PC-9 (cell line): ENCODE measurements at regions not wholly inside any gene's neighbourhood (a gene's known extent, or its start where the extent isn't known, plus 50 kb on each side); places are given as distances from the start of the nearest gene placed in this dataset.
A peak's percentile ranks its signal among the peaks of the same experiment; 100 is the strongest.

Experiments used
- BruUV-seq: library from RNA; stranded (reverse); fragments of 400-500 nt; replicated peaks from 2 replicates; lab custom pipeline; 2021; lab: Mats Ljungman, UMichigan
- CTCF ChIA-PET: fragments of 300-600 bp; sonication (Branson Sonifier 250); formaldehyde crosslinking; loops from one replicate; lab custom pipeline; 2022; ENCODE audit warnings: antibody characterized with exemption; lab: Charles Lee
- POLR2A ChIA-PET: fragments of 300-600 bp; sonication (Branson Sonifier 250); formaldehyde crosslinking; loops from one replicate; lab custom pipeline; 2022; ENCODE audit warnings: antibody characterized with exemption; ENCODE audit not compliant: unreplicated experiment; lab: Charles Lee
- DNase-seq, 2 experiments: peaks; one replicate each; pipeline versions ENCODE4 v3.0.0 to v3.0.0-alpha.2; 2015 to 2022; ENCODE audit warnings: mixed read lengths in 1 of 2
- H2AFZ ChIP-seq: fragments of 200-600 bp; sonication (generic); 2 replicates; pipeline ENCODE4 v1.8.1; 2017; ENCODE audit warnings: antibody characterized with exemption
- H3F3A ChIP-seq: fragments of 200-600 bp; sonication (generic); 2 replicates; pipeline ENCODE4 v1.8.1; 2017; ENCODE audit warnings: antibody characterized with exemption, mild to moderate bottlenecking, low read depth; ENCODE audit not compliant: insufficient read depth
- H3K27ac ChIP-seq: fragments of 200-600 bp; sonication (generic); 2 replicates; pipeline ENCODE4 v1.6.1; 2016; ENCODE audit warnings: mixed run types
- H3K27me3 ChIP-seq: fragments of 200-600 bp; sonication (generic); 2 replicates; pipeline ENCODE4 v1.6.1; 2016; ENCODE audit warnings: low read depth, mixed run types; ENCODE audit not compliant: insufficient read depth
- H3K36me3 ChIP-seq: fragments of 200-600 bp; sonication (generic); 2 replicates; pipeline ENCODE4 v1.6.1; 2016; ENCODE audit warnings: low read depth, mixed run types
- H3K4me1 ChIP-seq: fragments of 200-600 bp; sonication (generic); replicated peaks from 2 replicates; pipeline ENCODE4 v1.6.1; 2016; ENCODE audit warnings: mixed run types; ENCODE audit not compliant: insufficient read depth
- H3K4me2 ChIP-seq: fragments of 200-600 bp; sonication (generic); 2 replicates; pipeline ENCODE4 v1.6.1; 2017; ENCODE audit warnings: mixed run types
- H3K4me3 ChIP-seq: fragments of 200-600 bp; sonication (generic); 2 replicates; pipeline ENCODE4 v1.6.1; 2016; ENCODE audit warnings: mixed run types
- H3K79me2 ChIP-seq: fragments of 200-600 bp; sonication (generic); 2 replicates; pipeline ENCODE4 v1.6.1; 2017; ENCODE audit warnings: low read depth, mixed run types
- H3K9me2 ChIP-seq: fragments of 200-600 bp; sonication (generic); 2 replicates; pipeline ENCODE4 v1.8.1; 2017; ENCODE audit warnings: mild to moderate bottlenecking; ENCODE audit not compliant: insufficient read depth
- H3K9me3 ChIP-seq: fragments of 200-600 bp; sonication (generic); 2 replicates; pipeline ENCODE4 v1.8.1; 2016; ENCODE audit warnings: low read depth; ENCODE audit not compliant: insufficient read depth
- H4K20me1 ChIP-seq: fragments of 200-600 bp; sonication (generic); 2 replicates; pipeline ENCODE4 v1.8.1; 2017; ENCODE audit not compliant: insufficient read depth
- CTCF ChIP-seq: fragments of 200-600 bp; sonication (generic); conservative IDR thresholded peaks from 2 replicates; pipeline ENCODE4 v1.6.1; 2017; ENCODE audit warnings: mixed run types, antibody characterized with exemption, mild to moderate bottlenecking, moderate library complexity
- EZH2 ChIP-seq: fragments of 200-600 bp; sonication (generic); IDR thresholded peaks from 2 replicates; pipeline ENCODE4 v1.8.0; 2017; ENCODE audit warnings: antibody characterized with exemption, low read depth
- intact Hi-C: fragments of 100-400 bp; cut with micrococcal nuclease; formaldehyde crosslinking; loops from one replicate; pipeline ENCODE4 v1.10.0; 2022; ENCODE audit not compliant: unreplicated experiment

GRCh38 chr4:38322714-38323113, 341.3 kb upstream of the KLF3 start:
- H3K79me2 ChIP-seq = no peaks in the 10 kb centered on the region
- no peaks in the 10 kb centered on the region for H3K9me2 ChIP-seq
- CTCF ChIA-PET = interaction anchor here (0.6 to 1.0 kb wide), 3 partner anchors 280 to 915 kb away, joined by 3 to 16 read pairs (median 14); no protein-coding TSS in a partner anchor
- H4K20me1 ChIP-seq = no peaks in the 10 kb centered on the region
- no peaks in the 10 kb centered on the region for H3K27me3 ChIP-seq
- H3K4me3 ChIP-seq = no peak overlapping the region
- H3K27ac ChIP-seq = no peak overlapping the region
- BruUV-seq = no TSS peak
- H2AFZ ChIP-seq = no peak overlapping the region
- no peaks in the 10 kb centered on the region for H3K36me3 ChIP-seq
- peaks cover 25% of the 10 kb centered on the region for H3K4me1 ChIP-seq
- intact Hi-C loops = loop anchor here (5.0 kb wide), 1 partner anchor 50 kb away; no protein-coding TSS in a partner anchor
- TF ChIP-seq EZH2 (no peak), CTCF (no peak)
- DNase-seq = peak in 1 of 2 experiments; percentile 34
- H3F3A ChIP-seq = peaks cover 25% of the 10 kb centered on the region
- H3K9me3 ChIP-seq = no peaks in the 10 kb centered on the region
- no peak overlapping the region for H3K4me2 ChIP-seq
- POLR2A ChIA-PET = interaction anchor here (0.6 to 0.7 kb wide), 3 partner anchors 160 to 468 kb away, joined by 4 to 16 read pairs (median 10); no protein-coding TSS in a partner anchor

- TF ChIP-seq CTCF (no peak), EZH2 (no peak)
- Histone ChIP-seq H3K27me3 (no peaks in the 10 kb centered on the region), H4K20me1 (no peaks in the 10 kb centered on the region), H3K9me2 (no peaks in the 10 kb centered on the region), H3K4me3 (no peak overlapping the region), H2AFZ (no peak overlapping the region), H3K79me2 (no peaks in the 10 kb centered on the region), H3K27ac (no peak overlapping the region), H3K4me2 (no peak overlapping the region), H3K36me3 (no peaks in the 10 kb centered on the region), H3F3A (peaks cover 23% of the 10 kb centered on the region), H3K4me1 (peaks cover 27% of the 10 kb centered on the region), H3K9me3 (no peaks in the 10 kb centered on the region)
- ChIA-PET CTCF (interaction anchor here (0.6 kb wide), 2 partner anchors 297 to 915 kb away, joined by 3 to 16 read pairs; no protein-coding TSS in a partner anchor), POLR2A (interaction anchor here (0.6 kb wide), 2 partner anchors 411 to 468 kb away, joined by 8 to 16 read pairs; no protein-coding TSS in a partner anchor)
- TSS peak; percentile 93 for BruUV-seq
- intact Hi-C loops = loop anchor here (5.0 kb wide), 1 partner anchor 49 kb away; no protein-coding TSS in a partner anchor
- peak in 1 of 2 experiments; percentile 66 for DNase-seq
Observed at GRCh38 chr4:38323141-38323641, 340.8 kb upstream of the KLF3 start.

GRCh38 chr4:38324861-38325628, 339.0 kb upstream of the KLF3 start:
- peaks cover 11% of the 10 kb centered on the region; the same call in 1 of the 2 replicates for H3F3A ChIP-seq
- intact Hi-C loops = loop anchor here (5.0 kb wide), 1 partner anchor 47 kb away; no protein-coding TSS in a partner anchor
- no peak for DNase-seq
- H3K4me1 ChIP-seq = peaks cover 16% of the 10 kb centered on the region
- H4K20me1 ChIP-seq = no peaks in the 10 kb centered on the region
- no peak overlapping the region for H3K4me2 ChIP-seq
- H2AFZ ChIP-seq = no peak overlapping the region
- ChIA-PET CTCF (no interaction called here), POLR2A (no interaction called here)
- no peak for TF ChIP-seq CTCF
- no peak for TF ChIP-seq EZH2
- no peaks in the 10 kb centered on the region for H3K9me3 ChIP-seq
- H3K79me2 ChIP-seq = no peaks in the 10 kb centered on the region
- no peak overlapping the region for H3K27ac ChIP-seq
- BruUV-seq = no TSS peak
- H3K36me3 ChIP-seq = no peaks in the 10 kb centered on the region
- H3K27me3 ChIP-seq = no peaks in the 10 kb centered on the region
- no peak overlapping the region for H3K4me3 ChIP-seq
- H3K9me2 ChIP-seq = no peaks in the 10 kb centered on the region
